GM18870 (cell line): ENCODE measurements at regions not wholly inside any gene's neighbourhood (a gene's known extent, or its start where the extent isn't known, plus 50 kb on each side); places are given as distances from the start of the nearest gene placed in this dataset.
"Not testable (repeated sequence)": the region's sequence is repeated elsewhere in the genome, so short reads cannot be mapped to it uniquely, and the experiment has no call there.

Experiments used
- ATAC-seq: cut with Tn5 transposase; IDR thresholded peaks from one replicate; pipeline ENCODE4 v1.9.1; 2021; ENCODE audit warnings: moderate library complexity; ENCODE audit not compliant: unreplicated experiment

DNA sequence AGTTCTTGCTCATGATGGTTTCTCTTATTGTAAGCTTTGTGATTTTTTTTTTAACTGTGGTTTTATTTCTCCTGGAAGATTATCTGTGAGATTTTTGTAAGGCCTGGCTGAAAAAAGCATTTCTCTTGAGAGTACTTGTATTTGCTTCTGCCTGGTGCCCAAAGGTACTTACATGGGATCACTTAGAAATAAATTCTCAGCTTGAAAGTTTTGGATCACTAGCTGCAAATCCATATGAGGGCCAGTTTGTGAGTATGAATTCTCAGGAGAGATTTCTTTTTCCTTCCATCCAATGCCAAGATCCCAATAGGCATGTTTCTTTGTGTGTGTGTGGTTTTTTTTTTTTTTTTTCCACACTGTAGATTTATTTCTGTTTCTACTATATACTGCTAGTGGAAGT lies 1884.7 kb upstream of the PCDH7 start:
- ATAC-seq = no peak

DNA sequence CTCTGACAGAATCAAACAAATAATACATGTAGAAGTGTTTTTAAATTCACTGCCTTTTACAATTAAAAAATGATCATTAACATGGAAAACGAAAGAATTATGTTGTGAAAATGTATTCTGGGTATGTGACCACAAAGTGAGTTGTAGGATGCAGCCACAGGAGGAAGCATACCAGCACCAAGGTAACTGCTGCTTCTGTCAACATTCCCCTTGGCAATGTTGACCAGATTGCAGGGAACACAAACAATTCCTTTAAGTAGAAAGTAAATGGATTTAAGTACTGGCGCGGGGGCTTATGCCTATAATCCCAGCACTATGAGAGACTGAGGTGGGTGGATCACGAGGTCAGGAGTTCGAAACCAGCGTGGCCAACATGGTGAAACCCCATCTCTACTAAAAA lies 1877.9 kb upstream of the PCDH7 start:
- no peak for ATAC-seq

DNA sequence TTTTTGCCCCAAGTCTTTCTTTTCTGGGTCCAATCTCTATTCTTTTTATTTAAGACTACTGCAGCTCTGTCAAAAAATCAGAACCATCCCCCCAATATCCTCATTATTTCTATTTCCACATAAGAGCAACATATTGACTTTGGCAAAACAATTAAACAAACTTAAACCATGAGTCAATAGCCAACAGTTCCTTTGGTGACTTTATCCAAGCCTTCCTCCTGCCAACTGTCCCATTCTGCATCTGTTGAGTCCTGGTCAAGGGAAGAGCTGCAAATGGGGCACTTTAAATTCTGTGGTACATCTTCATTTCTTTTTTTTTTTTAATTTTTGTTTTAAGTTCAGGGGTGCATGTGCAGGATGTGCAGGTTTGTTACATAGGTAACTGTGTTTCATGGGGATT lies 1875.0 kb upstream of the PCDH7 start:
- no peak for ATAC-seq

DNA sequence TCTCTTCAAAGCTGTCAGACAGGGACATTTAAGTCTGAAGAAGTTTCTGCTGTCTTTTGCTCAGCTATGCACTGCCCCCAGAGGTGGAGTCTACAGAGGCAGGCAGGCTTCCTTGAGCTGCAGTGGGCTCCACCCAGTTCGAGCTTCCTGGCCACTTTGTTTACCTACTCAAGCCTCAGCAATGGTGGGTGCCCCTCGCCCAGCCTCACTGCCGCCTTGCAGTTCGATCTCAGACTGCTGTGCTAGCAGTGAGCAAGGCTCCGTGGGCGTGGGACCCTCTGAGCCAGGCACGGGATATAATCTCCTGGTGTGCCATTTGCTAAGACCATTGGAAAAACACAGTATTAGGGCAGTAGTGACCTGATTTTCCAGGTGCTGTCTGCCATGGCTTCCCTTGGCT lies 1863.1 kb upstream of the PCDH7 start:
- not testable (repeated sequence) for ATAC-seq

DNA sequence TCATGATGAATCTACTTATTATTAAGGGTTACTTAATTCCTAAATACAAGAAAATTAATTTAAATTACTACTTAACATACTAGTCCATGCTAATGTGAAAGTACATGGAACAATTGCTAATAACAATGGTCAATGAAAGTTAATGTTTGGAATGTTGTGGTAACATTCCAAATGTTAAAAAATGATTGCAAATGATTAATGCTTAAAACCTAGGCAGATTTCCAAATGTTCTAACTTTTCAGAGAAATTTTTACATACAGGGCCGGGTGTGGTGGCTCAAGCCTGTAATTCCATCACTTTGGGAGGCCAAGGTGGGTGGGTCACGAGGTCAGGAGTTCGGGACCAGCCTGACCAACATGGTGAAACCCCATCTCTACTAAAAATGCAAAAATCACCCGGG lies 1851.3 kb upstream of the PCDH7 start:
- ATAC-seq = no peak

DNA sequence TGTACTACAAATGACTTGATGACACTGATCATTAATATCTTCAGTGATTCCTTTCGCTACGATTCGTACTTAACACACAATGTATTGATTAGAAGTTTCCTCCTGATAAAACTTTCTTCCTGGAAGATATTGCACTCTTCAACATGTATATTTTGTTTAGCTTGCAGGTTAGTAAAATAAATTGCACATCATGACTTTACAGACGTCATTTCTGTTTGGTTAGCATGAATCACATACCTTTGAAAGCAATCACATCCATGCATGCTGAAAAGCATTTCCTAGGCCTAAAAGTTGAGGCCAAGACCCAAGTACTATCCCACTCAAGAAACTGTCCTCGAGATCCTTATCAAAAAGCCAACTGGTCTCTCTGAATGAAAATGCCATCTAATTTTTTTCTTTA lies 1841.0 kb upstream of the PCDH7 start:
- ATAC-seq = no peak

DNA sequence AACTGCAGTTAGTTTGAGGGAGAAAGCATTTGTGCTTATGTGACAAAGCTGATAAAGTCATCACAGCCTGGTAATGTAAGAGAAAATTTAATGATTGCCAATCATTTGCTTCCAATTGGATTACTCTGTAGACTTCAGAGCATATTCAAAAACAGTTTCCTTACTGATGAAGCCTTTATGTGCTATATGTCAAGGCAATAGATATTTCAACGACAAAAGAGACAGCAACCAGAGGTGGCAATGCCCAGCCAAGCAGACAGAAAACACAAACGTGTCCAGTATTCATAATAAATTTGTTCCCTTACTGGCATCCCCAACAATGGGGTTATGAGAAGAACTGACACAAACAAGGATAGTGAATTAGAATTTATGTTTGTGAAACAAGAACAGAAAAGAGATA lies 1840.3 kb upstream of the PCDH7 start:
- ATAC-seq = no peak

DNA sequence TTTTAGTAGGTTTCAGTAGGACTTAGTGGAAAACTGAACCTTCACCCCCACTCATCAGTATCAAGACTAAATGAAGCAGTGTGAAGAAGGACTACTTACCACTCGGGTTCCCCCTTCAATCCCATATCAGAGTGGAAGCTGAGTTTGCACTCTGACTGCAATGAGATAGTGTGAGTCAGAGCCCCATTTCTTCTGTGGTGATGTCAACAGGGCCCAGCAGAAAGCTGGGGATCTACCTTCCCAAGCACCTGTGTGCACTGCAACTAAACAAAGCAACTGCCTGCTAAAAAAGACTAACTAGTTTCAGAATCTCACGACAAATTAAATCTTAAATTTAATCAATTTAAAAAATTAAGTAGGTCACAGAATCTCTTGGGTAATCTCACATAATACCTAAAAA lies 1837.0 kb upstream of the PCDH7 start:
- ATAC-seq = no peak

DNA sequence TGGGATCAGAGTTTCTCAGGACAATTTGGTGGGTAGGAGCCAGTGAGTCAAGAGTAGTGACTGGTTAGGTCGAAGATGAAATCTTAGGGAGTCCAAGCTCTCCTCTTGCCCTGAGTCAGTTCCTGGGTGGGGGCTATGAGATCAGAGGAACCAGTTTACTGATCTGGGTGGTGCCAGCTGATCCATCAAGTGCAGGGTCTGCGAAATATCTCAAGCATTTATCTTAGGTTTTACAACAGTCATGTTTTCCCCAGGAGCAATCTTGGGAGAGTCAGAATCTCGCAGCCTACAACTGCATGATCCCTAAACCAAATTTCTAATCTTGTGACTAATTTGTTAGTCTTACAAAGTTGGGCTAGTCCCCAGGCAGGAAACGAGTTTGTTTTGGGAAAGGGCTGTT lies 1833.2 kb upstream of the PCDH7 start:
- ATAC-seq = no peak

DNA sequence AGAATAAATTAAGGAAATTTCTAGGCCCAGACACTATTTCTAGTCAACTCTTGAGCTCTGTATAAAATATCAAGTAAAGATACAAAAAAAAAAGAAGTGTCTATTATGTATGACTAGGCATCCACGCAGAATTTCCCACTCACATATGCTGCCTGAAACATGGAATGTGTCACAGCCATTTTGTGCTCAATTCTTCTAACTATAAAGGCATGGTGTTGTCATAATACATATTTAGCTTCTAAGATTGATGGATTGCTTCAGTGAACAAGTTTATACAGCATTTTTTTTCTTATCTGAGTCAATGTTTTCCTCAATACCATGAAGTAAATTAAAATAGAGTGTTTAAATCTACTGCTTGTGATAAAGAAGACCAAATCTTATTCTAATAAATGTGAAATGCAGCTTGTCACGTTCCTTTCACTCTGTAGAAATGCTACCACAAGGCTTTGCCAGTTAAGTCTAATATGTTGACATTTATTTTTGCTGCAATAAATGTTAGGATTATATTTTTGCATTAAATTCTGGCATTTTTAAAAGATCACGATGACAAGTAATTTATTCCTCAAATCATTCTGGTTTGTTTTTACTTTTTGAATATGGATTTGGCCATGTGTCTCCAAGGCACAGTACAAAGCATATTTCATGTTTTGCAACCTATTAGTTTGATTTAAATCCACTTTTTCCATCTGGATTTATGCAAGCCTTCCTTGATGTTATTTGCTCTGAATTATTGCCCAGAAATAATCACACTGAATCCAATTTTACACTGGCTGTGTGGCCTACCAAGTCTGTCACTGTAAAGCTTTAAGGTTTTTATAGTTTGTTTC lies 1829.0 kb upstream of the PCDH7 start:
- ATAC-seq = no peak

DNA sequence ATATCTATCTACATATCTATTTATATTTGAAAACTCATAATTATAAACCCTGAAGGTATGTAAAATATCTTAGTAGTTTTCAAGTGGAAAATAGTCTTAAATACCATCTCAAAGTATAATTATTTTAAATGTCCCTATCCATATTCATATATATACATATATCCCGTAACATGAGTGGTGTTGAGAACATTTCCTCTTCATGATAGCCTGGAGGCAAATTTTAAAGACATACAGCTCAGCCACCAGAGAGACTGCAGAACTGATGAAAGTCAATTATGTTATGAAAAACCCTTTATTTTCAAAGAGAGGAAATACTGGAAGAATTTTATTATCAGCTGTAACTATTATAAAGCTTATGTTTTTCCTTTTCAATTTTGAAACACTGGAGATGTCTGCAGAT lies 1806.7 kb upstream of the PCDH7 start:
- ATAC-seq = no peak

DNA sequence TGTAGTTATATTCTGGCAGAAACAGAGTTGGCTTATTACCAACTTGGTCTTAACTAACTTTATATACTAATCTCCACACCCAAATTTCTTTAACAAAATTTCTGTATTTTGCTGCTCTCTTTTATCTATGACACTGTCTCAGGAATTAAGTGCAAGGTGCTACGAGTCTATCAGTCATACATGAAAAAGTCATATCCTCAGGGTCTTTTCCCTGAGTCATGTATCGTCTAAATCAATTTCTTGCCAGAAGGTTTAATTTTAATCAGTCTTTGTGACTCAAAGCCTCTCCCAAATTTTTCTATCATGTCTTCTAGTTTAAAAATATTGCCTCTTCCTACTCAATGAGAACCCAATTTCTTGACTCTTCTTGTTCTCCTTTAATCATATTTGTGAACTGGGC lies 1803.6 kb upstream of the PCDH7 start:
- no peak for ATAC-seq

DNA sequence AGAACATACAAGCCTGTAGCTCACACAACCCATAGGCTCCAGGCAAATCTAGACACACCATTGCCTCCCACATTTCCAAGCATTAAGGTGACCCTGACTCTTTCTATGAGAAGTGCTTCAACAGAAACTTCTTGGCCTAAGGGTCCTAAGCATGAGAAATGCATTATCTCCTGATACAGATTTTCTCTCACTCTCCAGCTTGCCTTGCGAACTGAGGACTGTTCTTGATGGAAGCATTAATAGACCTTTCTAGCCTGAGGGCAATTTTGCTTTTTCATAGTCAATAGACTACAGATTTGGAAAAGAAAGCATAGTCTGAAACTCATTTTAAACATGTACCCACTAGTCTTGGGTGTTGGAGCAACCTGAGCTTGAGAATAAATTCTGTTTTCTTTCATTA lies 1801.3 kb upstream of the PCDH7 start:
- no peak for ATAC-seq

DNA sequence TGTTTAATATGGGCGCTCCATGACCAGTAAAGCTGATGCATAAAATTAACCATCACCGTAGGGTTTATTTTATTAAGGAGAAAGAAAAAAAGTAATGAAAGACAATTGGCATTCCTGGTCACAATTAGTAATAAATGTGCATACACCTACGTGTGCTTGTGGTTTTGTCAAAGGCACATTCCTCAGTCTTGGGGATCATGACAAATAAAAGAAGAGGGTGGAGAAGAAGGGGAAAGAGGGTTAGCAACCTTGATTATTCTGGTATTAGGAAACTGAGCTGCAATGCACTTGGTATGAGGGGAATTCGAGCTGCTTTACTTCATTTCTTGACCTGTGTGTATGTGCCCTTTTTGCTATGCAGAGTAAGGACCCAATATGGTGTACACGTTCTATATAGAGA lies 1798.3 kb upstream of the PCDH7 start:
- ATAC-seq = no peak

DNA sequence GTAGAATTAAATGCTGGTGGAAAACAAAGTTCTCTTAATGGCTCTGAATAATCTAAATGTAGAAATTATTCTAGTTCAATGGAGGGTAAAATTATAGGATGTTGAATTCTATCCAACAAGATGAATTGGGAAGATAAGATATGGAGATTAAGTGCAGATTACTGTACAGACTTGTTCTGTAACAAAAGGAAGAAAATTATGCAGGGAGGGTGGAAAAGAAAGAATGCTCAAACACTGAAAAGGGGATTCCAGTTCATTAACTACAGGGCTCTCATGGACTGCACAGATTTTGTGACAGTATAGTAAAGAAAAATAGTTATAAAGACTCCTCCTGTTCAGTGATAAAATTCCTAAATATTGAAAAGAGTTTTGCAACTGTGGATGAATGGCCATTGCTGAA lies 1794.0 kb upstream of the PCDH7 start:
- no peak for ATAC-seq

DNA sequence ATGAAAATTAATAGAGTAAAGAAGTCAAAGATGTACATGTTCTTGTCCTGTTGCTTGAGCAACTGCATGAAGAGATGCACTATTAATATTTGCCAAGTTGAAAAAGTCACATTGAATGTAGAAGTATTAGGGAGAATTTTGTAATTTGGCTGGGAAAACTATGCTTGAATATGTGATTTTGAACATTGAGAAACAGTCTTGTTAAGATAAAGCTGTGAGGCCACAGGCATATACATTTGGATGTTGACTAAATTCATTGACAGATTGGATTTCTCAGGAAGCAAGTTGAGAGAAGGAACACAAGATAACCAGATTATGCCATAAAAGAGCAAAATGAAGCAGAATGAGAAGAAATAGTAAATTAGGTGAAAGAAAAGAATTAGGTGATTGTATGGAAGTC lies 1777.5 kb upstream of the PCDH7 start:
- no peak for ATAC-seq

DNA sequence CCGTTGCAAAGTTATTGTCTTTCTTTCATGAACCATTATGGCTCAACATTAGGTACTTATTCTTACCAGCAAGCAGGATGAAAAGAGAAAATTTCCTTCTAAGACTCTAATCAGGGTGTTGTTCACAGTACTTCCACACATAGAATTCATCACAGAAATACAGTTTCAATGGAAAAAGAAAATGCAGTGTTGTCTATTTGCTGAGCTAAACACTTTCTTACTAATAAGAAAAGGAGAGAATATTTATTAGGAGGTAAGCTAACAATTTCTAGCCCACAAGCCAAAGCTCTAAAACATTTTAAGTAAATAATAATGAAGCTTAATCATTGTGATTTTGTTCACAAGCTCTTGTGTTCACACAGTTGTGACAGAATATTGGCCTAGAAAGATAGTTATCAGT lies 1772.8 kb upstream of the PCDH7 start:
- no peak for ATAC-seq

DNA sequence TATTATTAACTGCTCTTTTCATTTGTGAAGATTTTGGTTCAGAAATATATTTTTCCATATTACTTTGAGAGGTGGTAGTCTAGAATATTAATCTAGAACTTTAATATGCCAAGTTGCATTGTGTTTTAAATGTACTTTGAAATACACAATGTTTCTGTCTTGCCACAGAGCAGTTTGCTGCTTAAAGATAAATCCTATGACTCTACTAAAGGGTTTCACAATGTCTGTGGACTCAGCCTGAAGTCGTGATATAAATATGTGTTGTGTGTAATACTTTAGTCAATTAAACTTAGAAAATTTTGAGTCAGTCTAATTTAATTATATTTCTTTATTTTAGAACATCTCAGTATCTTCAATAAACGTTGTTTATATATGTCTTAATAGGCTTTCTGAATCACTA lies 1771.7 kb upstream of the PCDH7 start:
- ATAC-seq = no peak

DNA sequence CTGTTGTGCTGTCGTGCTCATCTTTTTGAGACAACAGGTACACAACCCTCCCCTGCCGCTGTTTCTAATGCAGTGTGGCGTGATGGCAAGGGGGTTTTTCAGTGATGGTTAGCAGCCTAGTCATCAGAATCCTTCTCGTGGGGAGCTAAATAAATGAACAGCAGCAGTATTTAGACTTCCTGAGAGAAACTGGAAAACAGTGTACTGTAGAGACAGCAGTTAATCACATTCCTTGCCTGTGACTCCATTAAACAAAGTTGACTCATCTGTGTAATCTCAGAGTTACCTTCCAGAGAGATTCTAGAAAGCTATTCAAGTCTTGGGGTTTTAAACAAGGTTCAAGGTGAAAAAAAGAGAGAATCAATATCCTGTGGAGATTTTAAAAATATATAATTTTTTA lies 1753.2 kb upstream of the PCDH7 start:
- ATAC-seq = no peak

DNA sequence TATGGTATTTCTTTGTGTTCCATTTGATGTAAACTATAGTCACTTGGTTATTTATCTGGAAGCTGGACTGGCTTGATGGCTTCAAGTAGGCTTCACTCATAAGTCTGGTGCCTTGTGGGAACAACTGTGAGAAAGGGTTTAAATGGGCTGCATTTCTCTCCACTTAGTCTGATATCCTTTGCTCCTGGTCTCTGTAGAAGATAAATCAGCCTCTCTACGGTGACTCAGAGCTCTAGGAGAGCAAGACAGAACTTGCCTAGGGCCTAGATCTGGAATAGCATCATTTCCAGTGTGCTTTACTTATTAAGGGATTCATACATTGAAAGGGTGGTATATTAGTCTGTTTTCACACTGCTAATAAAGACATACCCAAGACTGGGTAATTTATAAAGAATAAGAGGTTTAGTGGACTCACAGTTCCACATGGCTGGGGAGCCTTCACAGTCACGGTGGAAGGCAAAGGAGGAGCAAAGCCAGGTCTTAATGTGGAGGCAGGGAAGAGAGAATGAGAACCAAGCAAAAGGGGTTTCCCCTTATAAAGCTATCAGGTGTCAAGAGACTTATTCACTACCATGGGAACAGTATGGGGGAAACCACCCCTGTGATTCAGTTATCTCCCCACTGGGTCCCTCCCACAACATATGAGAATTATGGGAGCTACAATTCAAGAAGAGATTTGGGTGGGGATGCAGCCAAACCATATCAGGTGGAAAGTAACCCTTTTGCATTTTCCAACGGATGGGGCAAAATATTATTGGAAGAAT lies 1746.4 kb upstream of the PCDH7 start:
- no peak for ATAC-seq

DNA sequence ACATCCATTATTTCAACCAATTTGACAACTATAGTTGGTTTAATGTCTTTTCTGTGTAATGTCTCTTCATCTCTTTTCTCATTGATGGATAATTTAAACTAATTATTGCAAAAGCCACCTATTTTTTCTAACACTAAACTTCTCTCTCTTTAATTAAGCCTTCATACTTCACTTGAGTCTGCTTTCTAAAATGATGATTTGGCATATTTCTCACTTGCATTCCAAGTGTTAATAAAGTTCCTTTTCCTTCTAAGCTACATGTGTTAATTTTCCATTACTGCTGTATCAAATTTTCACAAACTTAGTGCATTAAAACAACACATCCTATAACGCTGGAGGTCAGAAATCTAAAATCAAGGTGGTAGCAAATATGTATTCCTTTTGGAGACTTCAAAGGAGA lies 1743.8 kb upstream of the PCDH7 start:
- no peak for ATAC-seq

DNA sequence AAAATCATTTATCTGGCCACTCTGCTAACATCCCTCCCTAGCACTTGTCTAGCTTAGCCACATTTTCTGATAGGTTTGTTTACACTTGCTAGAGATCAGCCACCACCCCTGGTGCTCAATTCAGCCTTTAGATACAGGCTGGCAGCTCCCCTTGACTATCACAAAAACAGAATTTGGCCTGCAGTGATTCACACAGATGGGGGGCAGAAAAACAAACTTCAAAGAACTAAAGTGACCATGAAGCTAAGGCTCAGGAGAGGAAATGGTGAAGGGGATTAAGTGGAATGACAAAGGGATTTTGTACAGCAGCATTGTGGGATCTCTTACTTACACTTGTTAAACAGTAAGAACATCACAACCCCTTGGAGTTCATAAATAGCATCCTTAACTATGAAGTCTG lies 1718.0 kb upstream of the PCDH7 start:
- no peak for ATAC-seq

DNA sequence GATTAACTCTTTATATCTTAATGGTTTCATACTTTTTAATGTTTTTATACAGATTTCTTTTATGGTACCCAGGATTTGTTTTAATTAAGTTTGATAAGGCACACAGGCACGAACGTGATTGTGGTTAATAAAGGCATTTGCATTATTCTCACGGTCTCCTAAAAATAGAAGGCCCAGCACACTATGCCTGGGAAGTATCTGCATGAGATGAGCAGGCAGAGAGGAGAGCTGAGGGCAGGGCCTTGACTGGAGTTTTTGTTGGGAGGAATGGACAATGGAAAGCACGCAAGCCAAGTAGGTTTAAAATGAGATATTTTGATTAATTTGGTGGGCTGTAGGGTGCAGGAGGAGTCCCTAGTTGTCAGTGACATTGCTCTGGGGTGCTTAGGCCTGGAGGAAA lies 1714.3 kb upstream of the PCDH7 start:
- ATAC-seq = no peak
